Body of pancreas (tissue), 4 donors: ENCODE measurements at regions not wholly inside any gene's neighbourhood (a gene's known extent, or its start where the extent isn't known, plus 50 kb on each side); places are given as distances from the start of the nearest gene placed in this dataset.

Source experiments
- POLR2A ChIP-seq, 3 donors: fragments of 450-650 bp; IDR thresholded peaks; one replicate each; pipeline ENCODE4 v1.6.1; 2016; ENCODE audit warnings: antibody characterized with exemption in 3 of 3, mild to moderate bottlenecking in 2 of 3
- TF ChIP-seq, protein P1 (sequence below), 7 experiments: fragments of 450-650 bp in 4 of 7; fragments of 200-600 bp in 3 of 7; sonication (generic) in 3 of 7; IDR thresholded peaks; one replicate each; pipeline ENCODE4 v1.5.1; 2016 to 2019; ENCODE audit warnings: antibody characterized with exemption in 7 of 7

DNA sequence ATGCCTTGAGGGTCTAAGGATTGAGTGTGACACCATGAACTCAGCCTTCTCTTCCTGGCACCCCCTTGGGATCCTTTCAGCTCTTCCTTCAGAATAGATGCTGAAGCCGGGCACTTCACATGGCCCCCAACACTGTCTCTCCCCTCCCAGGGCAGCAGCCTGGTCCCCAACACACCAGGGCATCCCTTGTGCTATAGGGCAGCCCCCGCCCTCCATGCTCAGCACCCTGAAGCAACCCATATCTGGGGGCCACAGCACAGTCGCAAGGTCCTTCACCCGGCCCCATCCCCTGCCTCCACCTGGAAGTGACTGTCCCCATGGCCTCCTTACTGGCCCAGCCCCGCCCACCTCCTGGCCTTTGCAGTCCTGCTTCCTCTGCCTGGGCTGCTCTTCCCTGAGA lies 143.1 kb downstream of the C16orf95 start:
- no peak for TF ChIP-seq POLR2A (IDR thresholded peaks at IDR 0.05)
- TF ChIP-seq, protein P1, sequence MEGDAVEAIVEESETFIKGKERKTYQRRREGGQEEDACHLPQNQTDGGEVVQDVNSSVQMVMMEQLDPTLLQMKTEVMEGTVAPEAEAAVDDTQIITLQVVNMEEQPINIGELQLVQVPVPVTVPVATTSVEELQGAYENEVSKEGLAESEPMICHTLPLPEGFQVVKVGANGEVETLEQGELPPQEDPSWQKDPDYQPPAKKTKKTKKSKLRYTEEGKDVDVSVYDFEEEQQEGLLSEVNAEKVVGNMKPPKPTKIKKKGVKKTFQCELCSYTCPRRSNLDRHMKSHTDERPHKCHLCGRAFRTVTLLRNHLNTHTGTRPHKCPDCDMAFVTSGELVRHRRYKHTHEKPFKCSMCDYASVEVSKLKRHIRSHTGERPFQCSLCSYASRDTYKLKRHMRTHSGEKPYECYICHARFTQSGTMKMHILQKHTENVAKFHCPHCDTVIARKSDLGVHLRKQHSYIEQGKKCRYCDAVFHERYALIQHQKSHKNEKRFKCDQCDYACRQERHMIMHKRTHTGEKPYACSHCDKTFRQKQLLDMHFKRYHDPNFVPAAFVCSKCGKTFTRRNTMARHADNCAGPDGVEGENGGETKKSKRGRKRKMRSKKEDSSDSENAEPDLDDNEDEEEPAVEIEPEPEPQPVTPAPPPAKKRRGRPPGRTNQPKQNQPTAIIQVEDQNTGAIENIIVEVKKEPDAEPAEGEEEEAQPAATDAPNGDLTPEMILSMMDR (IDR thresholded peaks at IDR 0.05), result no peak
